MCF 10A (cell line): ENCODE measurements at regions not wholly inside any gene's neighbourhood (a gene's known extent, or its start where the extent isn't known, plus 50 kb on each side); places are given as distances from the start of the nearest gene placed in this dataset.

ENCODE experiments used
- BruUV-seq: library from RNA; stranded (reverse); fragments of 400-500 nt; replicated peaks from 2 replicates; lab custom pipeline; 2021; lab: Mats Ljungman, UMichigan
- CTCF ChIA-PET: fragments of 300-600 bp; sonication (Branson Sonifier 250); formaldehyde crosslinking; extraction: SDS; loops from one replicate; lab custom pipeline; 2021; ENCODE audit warnings: antibody characterized with exemption, inconsistent platforms; lab: Yijun Ruan, JAX
- POLR2A ChIA-PET: fragments of 300-600, 350-650 bp; sonication (Branson Sonifier 250); formaldehyde crosslinking; extraction: SDS; loops from one replicate; lab custom pipeline; 2020; ENCODE audit warnings: antibody characterized with exemption, inconsistent platforms; lab: Yijun Ruan, JAX
- DNase-seq: peaks from one replicate; pipeline ENCODE4 v3.0.0-alpha.2; 2018; ENCODE audit not compliant: unreplicated experiment
- H3K27ac Mint-ChIP-seq: one replicate; pipeline ENCODE4 v1.8.0; 2022; ENCODE audit warnings: mild to moderate bottlenecking, low read depth, mixed read lengths; ENCODE audit not compliant: unreplicated experiment
- H3K27me3 Mint-ChIP-seq: one replicate; pipeline ENCODE4 v1.8.0; 2022; ENCODE audit warnings: mixed read lengths; ENCODE audit not compliant: insufficient read depth, unreplicated experiment
- H3K36me3 Mint-ChIP-seq: one replicate; pipeline ENCODE4 v1.8.0; 2022; ENCODE audit warnings: mild to moderate bottlenecking, moderate library complexity, mixed read lengths; ENCODE audit not compliant: insufficient read depth, unreplicated experiment
- H3K4me1 Mint-ChIP-seq: one replicate; pipeline ENCODE4 v1.8.0; 2022; ENCODE audit warnings: mixed read lengths; ENCODE audit not compliant: insufficient read depth, unreplicated experiment
- H3K4me3 Mint-ChIP-seq: one replicate; pipeline ENCODE4 v1.8.0; 2022; ENCODE audit warnings: mild to moderate bottlenecking, moderate library complexity, mixed read lengths; ENCODE audit not compliant: unreplicated experiment
- H3K9me3 Mint-ChIP-seq: one replicate; pipeline ENCODE4 v1.8.0; 2022; ENCODE audit warnings: mixed read lengths; ENCODE audit not compliant: unreplicated experiment
- intact Hi-C: fragments of 100-400 bp; cut with micrococcal nuclease; formaldehyde crosslinking; loops from 2 replicates; pipeline ENCODE4 v1.14.1; 2022
- TF ChIP-seq, protein P1 (sequence below): fragments of 200-600 bp; IDR thresholded peaks from one replicate; pipeline ENCODE4 v1.8.0; 2022; ENCODE audit warnings: antibody characterized with exemption, mild to moderate bottlenecking; ENCODE audit not compliant: unreplicated experiment

DNA sequence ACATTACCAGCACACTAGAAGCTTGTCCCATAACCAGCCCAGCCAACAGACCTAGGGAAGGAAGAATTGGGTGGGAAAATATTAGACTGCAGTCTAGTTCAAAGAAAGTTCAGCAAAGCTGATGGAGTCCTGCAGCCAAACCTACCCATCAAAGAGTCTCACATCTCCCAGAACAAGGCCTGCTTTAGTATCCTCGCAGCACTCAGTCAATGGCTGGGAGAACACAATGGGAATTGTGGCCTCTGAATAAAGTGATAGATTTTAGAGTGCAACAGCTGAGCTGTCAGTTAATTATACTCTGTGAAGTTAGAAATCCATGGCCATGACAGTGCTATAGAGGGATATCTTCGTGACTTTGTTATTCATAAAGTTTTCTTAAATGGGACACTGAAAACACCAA lies 207.2 kb upstream of the NAALADL2 start:
- ChIA-PET CTCF (interaction anchor here (0.9 kb wide), 1 partner anchor 1487 kb away, joined by 3 read pairs; no protein-coding TSS in a partner anchor), POLR2A (no interaction called here)
- BruUV-seq = no TSS peak
- Mint-ChIP-seq H3K27me3 (no peaks in the 10 kb centered on the region), H3K4me1 (no peaks in the 10 kb centered on the region), H3K36me3 (no peaks in the 10 kb centered on the region), H3K9me3 (no peaks in the 10 kb centered on the region), H3K27ac (no peak overlapping the region), H3K4me3 (no peak overlapping the region)
- intact Hi-C loops = no loop called here
- TF ChIP-seq, protein P1, sequence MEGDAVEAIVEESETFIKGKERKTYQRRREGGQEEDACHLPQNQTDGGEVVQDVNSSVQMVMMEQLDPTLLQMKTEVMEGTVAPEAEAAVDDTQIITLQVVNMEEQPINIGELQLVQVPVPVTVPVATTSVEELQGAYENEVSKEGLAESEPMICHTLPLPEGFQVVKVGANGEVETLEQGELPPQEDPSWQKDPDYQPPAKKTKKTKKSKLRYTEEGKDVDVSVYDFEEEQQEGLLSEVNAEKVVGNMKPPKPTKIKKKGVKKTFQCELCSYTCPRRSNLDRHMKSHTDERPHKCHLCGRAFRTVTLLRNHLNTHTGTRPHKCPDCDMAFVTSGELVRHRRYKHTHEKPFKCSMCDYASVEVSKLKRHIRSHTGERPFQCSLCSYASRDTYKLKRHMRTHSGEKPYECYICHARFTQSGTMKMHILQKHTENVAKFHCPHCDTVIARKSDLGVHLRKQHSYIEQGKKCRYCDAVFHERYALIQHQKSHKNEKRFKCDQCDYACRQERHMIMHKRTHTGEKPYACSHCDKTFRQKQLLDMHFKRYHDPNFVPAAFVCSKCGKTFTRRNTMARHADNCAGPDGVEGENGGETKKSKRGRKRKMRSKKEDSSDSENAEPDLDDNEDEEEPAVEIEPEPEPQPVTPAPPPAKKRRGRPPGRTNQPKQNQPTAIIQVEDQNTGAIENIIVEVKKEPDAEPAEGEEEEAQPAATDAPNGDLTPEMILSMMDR = no peak
- DNase-seq = no peak

DNA sequence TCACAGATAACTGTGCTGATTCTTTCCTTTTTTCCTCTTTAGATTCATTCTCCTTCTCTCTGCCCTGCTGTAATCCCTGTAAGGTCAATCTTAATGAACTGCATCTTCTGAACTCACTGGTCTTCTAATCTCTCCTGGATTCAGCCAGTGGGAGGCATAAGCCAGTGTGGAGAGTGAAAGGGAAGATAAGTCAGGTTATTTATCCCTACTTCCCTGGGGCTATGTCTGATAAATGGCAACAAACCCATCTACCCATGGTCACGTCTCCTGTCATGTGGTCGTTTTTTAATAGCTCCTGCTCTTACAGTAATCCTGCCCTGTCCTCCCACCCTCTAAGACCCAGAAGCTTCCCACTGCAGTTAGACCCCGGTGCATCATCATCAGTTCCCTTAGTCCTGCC lies 199.6 kb upstream of the NAALADL2 start:
- ChIA-PET CTCF (interaction anchor here (0.5 kb wide), 1 partner anchor 261 kb away, joined by 3 read pairs; no protein-coding TSS in a partner anchor), POLR2A (no interaction called here)
- Mint-ChIP-seq H3K9me3 (no peaks in the 10 kb centered on the region), H3K27ac (no peak overlapping the region), H3K27me3 (no peaks in the 10 kb centered on the region), H3K4me3 (no peak overlapping the region), H3K4me1 (no peaks in the 10 kb centered on the region), H3K36me3 (no peaks in the 10 kb centered on the region)
- no TSS peak for BruUV-seq
- intact Hi-C loops = no loop called here
- TF ChIP-seq, protein P1 = no peak
- DNase-seq = no peak

DNA sequence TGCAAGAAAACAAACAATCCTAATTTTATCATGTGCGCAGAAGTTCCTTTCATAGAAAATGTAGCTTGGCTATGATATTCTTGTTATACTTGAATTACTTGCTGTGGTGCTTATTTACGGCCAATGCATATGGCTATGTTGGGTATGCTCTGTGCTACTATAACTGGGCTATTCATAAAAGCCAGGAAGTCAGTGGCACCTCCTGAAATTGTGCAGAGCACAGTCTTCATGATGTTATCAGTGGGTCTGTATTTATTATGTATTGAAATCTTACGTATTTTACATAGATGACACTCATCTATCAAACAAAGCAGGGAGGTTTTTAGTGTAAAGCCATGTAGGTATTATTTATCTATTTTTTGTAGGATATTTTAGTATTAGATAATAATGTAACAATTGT lies 196.5 kb upstream of the NAALADL2 start:
- Mint-ChIP-seq H3K4me1 (no peaks in the 10 kb centered on the region), H3K9me3 (no peaks in the 10 kb centered on the region), H3K27ac (no peak overlapping the region), H3K36me3 (no peaks in the 10 kb centered on the region), H3K4me3 (no peak overlapping the region), H3K27me3 (no peaks in the 10 kb centered on the region)
- CTCF ChIA-PET = interaction anchor here (1.2 kb wide), 1 partner anchor 121 kb away, joined by 4 read pairs; no protein-coding TSS in a partner anchor
- TF ChIP-seq, protein P1 = no peak
- no peak for DNase-seq
- intact Hi-C loops = no loop called here
- no TSS peak for BruUV-seq
- POLR2A ChIA-PET = no interaction called here

DNA sequence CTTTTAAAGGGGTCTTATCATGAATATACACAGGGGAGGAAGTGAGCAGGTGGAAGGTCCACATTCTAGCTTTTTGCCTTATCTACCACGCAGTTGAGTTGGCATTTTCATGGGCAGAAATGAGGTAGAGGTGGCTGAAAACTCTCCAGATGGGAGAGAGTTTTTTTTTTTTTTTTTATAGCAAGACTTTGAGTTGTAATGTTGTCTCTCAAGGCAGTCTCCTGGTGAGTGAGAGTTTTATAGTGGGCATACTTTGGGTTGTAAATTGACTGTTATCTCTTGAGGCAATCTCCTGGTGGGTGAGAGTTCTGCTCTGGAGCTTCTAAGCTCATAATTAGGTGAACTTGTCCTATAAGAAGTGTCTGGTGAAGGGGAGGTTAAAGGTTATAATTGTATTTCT lies 191.7 kb upstream of the NAALADL2 start:
- H3K36me3 Mint-ChIP-seq = no peaks in the 10 kb centered on the region
- BruUV-seq = no TSS peak
- intact Hi-C loops = no loop called here
- ChIA-PET CTCF (interaction anchor here (0.6 to 1.0 kb wide), 2 partner anchors 14 to 525 kb away, joined by 3 to 5 read pairs; no protein-coding TSS in a partner anchor), POLR2A (no interaction called here)
- no peak overlapping the region for H3K27ac Mint-ChIP-seq
- no peak for DNase-seq
- TF ChIP-seq, protein P1 = no peak
- H3K4me1 Mint-ChIP-seq = no peaks in the 10 kb centered on the region
- H3K9me3 Mint-ChIP-seq = no peaks in the 10 kb centered on the region
- no peak overlapping the region for H3K4me3 Mint-ChIP-seq
- H3K27me3 Mint-ChIP-seq = no peaks in the 10 kb centered on the region
